Cortex of kidney (tissue), 1 donor: ENCODE measurements at regions not wholly inside any gene's neighbourhood (a gene's known extent, or its start where the extent isn't known, plus 50 kb on each side); places are given as distances from the start of the nearest gene placed in this dataset.
"Not testable (repeated sequence)": the region's sequence is repeated elsewhere in the genome, so short reads cannot be mapped to it uniquely, and the experiment has no call there.

Experiments used
- DNase-seq: peaks from one replicate; lab custom pipeline; 2025; lab: John Stamatoyannopoulos, UW

DNA sequence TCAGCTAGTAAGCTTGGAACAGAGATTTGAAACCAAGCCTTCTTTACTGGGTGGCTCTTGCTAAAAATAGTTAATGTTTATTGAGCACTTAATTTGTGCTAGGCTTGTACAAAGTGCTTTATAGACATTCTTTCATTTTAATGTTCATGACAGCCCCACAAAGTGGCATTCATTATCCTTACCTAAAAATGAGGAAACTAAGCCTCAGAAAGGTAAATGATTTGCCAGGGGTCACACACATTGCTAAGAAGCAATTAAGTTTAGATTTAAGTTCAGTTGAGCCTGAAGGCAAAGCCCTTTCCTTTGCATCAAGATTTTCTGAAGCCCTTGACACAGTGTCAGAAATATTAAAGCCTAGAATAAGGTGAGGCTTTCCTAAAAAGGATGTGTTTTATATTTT, 327.5 kb upstream of the FGF13 start:
- no peak for DNase-seq

GRCh38 chrX:139026811-139027210, 315.3 kb upstream of the FGF13 start:
- no peak for DNase-seq

DNA sequence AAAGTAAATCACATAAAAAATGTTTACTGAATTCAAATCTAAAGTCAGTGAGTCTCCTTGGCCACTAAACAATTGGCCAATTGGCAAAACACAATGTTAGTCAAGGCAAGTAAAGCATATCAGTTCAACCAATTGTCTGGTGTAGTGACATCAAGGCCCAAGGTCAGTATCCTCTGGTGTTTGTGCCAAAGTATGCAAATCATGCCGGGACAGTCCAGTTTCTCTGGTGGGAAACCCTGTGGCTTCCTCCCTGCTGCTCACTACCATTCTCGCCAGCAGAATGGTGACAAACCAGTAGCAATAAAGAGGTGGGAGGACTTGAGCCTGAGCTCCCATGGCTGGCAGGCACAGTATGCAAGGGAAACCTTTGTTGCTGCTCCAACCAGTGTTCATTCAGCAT, 314.9 kb upstream of the FGF13 start:
- DNase-seq: no peak

DNA sequence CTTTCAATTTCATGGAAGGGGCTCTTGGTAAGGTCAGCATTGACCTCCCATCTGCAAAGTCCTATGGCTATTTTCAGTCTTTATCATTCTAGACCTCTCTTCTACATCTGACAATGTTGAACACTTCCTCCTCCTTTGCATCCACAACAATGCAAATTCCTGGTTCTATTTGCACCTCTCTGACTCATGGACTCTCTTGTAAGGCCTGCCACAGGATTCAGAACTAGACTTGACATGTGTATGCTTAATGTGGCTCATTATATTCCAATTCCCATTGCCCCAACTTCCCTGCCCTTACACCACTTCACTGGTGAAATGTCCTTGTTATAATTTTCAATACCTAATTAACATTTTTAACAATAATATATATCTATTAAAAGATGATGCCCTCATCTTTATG, 314.3 kb upstream of the FGF13 start:
- DNase-seq: no peak

DNA sequence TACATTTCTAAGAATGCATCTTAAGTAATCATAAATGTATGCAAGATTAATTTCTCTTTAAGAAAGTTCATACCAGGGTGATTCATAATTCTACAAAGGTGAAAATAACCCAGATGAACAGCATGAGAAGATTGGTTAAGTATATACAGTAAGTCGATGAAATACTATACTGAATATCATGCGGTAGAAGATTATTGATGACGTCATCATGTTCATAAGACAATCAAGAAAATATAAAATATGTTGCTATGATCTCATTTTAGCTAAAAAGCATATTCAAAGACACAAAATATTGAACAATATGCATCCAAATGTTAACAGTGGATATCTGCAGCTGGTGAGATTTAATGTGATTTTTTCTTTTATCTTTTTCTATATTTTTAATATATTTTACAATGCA, 312.0 kb upstream of the FGF13 start:
- no peak for DNase-seq

DNA sequence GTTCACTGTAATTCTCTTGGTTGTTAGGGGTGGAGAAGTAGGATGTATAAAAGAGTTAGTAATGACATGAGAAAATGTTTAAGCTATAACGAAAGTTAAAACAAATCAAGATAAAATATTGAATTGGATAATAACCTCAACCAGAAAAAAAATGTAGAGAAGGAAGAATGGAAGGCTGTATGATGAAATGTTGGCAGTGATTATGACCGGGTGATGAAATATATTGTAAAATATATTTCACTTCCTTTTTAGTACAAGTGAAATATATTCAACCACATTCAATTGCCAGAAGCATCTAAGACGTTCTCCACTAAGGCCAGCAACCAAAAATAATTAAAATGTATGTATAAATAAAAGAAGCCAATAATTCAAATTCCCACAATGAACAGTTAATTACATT, 309.3 kb upstream of the FGF13 start:
- DNase-seq: no peak

DNA sequence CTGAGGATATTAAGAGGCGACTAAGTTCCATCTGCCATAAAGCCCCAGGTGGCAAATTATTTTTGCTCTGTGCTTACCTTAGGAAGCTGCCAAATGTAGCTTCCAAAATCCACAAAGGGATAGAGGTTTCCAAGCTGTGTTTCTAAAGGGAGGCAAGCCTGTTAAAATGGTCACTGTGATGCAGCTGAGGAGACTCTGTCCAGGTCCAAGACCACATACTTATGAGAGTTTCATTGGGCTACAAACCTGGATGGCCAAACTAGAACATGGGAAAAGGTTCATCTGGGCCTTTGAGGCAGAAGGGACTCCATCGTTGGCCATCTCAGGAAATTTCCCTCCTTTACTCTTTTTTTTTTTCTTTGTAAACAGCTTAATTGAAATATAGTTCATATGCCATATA, 306.9 kb upstream of the FGF13 start:
- no peak for DNase-seq

GRCh38 chrX:139015627-139016026, 304.1 kb upstream of the FGF13 start:
- DNase-seq: no peak

GRCh38 chrX:139008185-139008584, 296.7 kb upstream of the FGF13 start:
- DNase-seq: no peak

- DNase-seq: peak; percentile 1
Measured at GRCh38 chrX:139003856-139004527, 292.5 kb upstream of the FGF13 start.

- DNase-seq: no peak
Measured at GRCh38 chrX:139002319-139002718, 290.8 kb upstream of the FGF13 start.

DNA sequence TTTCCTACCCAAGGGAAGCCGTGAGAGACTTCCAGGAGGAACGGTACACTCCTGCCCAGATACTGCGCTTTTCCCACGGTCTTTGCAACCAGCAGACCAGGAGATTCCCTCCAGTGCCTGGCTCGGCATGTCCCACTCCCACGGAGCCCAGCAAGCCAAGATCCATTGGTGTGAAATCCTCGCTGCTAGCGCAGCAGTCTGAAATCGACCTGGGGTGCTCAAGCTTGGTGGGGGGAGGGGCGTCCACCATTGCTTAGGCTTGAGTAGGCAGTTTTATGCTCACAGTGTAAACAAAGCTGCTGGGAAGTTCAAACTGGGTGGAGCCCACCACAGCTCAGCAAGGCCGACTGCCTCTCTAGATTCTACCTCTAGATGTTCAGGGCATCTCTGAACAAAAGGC, 284.8 kb upstream of the FGF13 start:
- DNase-seq: no peak

DNA sequence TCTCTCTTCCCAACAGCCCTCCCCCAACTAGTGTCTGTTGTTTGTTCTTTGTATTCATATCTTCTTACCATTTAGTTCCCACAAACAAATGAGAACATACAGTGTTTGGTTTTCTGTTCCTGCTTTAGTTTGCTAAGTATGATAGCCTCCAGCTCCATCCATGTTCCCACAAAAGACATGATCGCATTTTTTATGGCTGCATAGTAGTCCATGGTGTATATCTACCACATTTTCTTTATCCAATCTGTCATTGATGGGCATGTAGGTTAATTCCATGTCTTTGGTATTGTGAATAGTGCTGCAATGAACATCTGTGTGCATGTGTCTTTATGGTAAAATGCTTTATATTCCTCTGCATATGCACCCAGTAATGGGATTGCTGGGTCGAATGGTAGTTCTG, 283.9 kb upstream of the FGF13 start:
- DNase-seq: no peak

GRCh38 chrX:138990425-138990824, 278.9 kb upstream of the FGF13 start:
- not testable (repeated sequence) for DNase-seq

DNA sequence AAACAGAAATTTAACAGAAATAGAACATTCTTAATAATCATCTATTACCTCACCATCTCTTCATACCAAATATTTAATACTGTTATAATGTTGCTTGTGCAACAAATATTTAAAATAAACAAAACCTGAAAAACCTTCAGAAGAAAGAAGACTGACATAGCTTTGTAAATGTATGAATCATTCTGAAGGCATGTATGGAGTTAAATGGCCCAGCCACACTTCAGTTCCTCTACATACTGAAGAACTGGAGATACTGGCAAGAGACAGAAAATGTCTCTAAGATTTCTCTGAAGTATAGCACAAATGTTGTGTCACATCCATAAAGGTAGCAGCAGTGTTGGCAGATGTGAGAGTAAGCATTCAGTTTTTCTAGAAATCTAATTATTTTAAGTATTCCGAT, 275.3 kb upstream of the FGF13 start:
- DNase-seq: no peak

- DNase-seq: no peak
Measured at GRCh38 chrX:138986235-138986634, 274.7 kb upstream of the FGF13 start.

GRCh38 chrX:138982365-138982764, 270.8 kb upstream of the FGF13 start:
- DNase-seq: no peak

- DNase-seq: no peak
Measured at GRCh38 chrX:138964501-138964900, 253.0 kb upstream of the FGF13 start.

GRCh38 chrX:138962419-138962818, 250.9 kb upstream of the FGF13 start:
- DNase-seq: not testable (repeated sequence)

DNA sequence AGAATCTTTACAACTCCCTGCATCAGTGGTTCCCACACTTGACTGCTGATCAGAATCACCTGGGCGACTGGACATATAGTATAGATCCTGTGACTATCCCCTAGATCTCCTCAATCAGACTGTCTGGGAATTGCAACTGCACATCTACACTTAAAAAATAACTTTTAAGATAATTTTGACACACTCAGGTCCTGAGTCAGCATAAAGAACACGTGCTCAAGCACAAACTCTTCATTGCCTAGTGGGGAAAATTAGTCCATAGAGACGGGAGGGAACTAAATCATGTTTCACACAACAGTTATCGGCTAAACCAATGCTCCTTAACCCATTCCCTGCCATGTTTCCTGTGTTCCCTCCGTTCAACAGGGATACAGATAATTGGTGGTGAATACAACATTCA, 243.5 kb upstream of the FGF13 start:
- DNase-seq: no peak

GRCh38 chrX:138946926-138947325, 235.4 kb upstream of the FGF13 start:
- no peak for DNase-seq

GRCh38 chrX:138945219-138945618, 233.7 kb upstream of the FGF13 start:
- no peak for DNase-seq

DNA sequence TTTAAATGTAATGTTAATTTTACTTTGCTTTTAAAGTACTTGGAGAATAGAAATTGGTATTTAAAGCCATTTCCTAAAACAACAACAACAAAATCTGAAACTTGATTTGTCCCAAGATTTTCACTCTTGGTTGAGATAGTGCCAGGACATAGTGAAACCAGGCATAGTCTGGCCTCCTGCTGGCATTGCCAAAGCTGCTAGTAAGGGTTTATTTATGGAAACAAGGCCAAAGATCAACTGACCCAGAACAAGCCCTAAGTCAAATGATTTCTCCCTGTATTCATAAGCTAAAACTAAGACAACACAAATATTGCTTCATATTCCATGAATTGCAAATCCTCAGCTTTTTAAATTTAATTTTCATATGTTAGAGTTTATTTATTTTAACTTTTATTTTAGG, 227.5 kb upstream of the FGF13 start:
- DNase-seq: no peak

DNA sequence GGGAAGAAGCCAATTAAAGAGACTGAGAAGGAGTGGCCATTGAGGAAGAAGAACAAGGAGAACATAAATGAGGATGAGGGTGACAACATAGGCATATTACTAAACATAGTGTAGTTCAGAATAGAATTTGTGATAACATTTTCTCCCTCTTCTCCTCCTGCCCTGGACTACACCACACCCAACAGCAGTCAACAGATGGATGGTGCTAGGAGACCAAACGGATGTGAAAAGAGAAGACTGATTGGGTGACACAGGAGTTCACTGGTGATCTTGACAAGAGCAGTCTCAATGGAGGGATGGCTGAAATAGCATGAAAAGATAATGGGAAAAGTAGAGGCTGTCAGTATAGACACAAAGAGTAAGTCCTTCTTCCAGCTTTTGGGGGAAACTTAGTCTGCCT, 226.5 kb upstream of the FGF13 start:
- DNase-seq: no peak

DNA sequence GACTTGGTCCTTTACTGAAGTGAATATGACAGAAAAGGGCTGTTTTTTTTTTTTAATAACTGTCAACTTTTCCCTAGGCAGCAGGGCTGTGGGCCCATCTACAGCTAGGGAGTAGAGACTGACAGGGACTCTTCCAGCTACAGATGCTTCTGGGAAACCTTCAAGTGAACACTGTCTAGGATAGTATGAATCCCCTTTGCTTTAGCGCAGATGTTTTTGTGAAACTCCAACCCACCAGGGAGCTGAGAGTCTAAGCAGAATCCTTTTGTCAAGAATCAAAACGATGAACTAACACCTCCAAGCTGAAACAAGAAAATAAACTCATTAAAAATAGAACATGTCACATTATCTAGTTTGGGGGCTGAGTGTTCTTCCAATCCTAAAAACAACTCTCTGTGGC, 219.7 kb upstream of the FGF13 start:
- no peak for DNase-seq
